ENCODE measurements at regions not wholly inside any gene's neighbourhood (a gene's known extent, or its start where the extent isn't known, plus 50 kb on each side); places are given as distances from the start of the nearest gene placed in this dataset.

GRCh38 chr3:25354071-25354470 is 74.0 kb upstream of the RARB start:
- no peak overlapping the region for H3K9ac ChIP-seq (replicated peaks in 1 of 4; ENCODE audit: extremely low read depth in 1 of 4, low read depth in 3 of 4, low read length in 3 of 4)
- FAIRE-seq (no peak), DNase-seq (ENCODE audit: low read depth in 1 of 2, low spot score in 2 of 2) (no peak)
- no peaks in the 10 kb centered on the region for H3K23me2 ChIP-seq (ENCODE audit: low read depth, low read length)
- ChIA-PET CTCF (ENCODE audit: partially characterized antibody) (interaction anchor here (1.6 kb wide), 1 partner anchor 8 kb away, joined by 4 read pairs; no protein-coding TSS in a partner anchor), POLR2A (ENCODE audit: partially characterized antibody) (no interaction called here)
- no peaks in the 10 kb centered on the region for H3K27me3 ChIP-seq (replicated peaks in 1 of 4; ENCODE audit: control insufficient read depth in 3 of 4, extremely low read depth in 1 of 4, insufficient read depth in 3 of 4, low read length in 3 of 4)
- H3K56ac ChIP-seq (replicated peaks; ENCODE audit: insufficient read length, low read depth, low read length): no peak overlapping the region
- no peak overlapping the region for H3K27ac ChIP-seq (ENCODE audit: low read depth, low read length)
- H4K8ac ChIP-seq (ENCODE audit: extremely low read depth, insufficient read depth, low read length): no peak overlapping the region
- H3K4ac ChIP-seq (replicated peaks; ENCODE audit: insufficient read length, low read depth, low read length): no peak overlapping the region
- H2BK20ac ChIP-seq (ENCODE audit: low read length): no peak overlapping the region
- no peak overlapping the region for H3K4me2 ChIP-seq (ENCODE audit: insufficient read depth in 1 of 2, low read depth in 2 of 2, low read length in 2 of 2)
- no peaks in the 10 kb centered on the region for H3K9me3 ChIP-seq (ENCODE audit: insufficient read depth in 2 of 2, low read depth in 1 of 2, low read length in 1 of 2)
- no peaks in the 10 kb centered on the region for H3K79me1 ChIP-seq (ENCODE audit: low read depth, low read length)
- H4K5ac ChIP-seq (ENCODE audit: insufficient read length, low read depth, low read length): no peak overlapping the region
- no peak overlapping the region for H3K18ac ChIP-seq (ENCODE audit: extremely low read depth, low read length)
- no peak overlapping the region for H2AFZ ChIP-seq (ENCODE audit: low read length)
- H2BK5ac ChIP-seq (ENCODE audit: low read depth, low read length): no peak overlapping the region
- no peaks in the 10 kb centered on the region for H4K20me1 ChIP-seq (replicated peaks in 1 of 2; ENCODE audit: control insufficient read depth in 1 of 2, insufficient read depth in 2 of 2, low read length in 2 of 2)
- H3K23ac ChIP-seq (ENCODE audit: insufficient read length): no peak overlapping the region
- H3K36me3 ChIP-seq (ENCODE audit: control insufficient read depth in 2 of 4, insufficient read depth in 4 of 4, low read length in 3 of 4): no peaks in the 10 kb centered on the region
- H2AK5ac ChIP-seq (ENCODE audit: low read depth, low read length): no peak overlapping the region
- H3K4me1 ChIP-seq (replicated peaks in 1 of 4; ENCODE audit: control insufficient read depth in 3 of 4, insufficient read depth in 4 of 4, low read length in 3 of 4): no peaks in the 10 kb centered on the region
- H2BK15ac ChIP-seq (ENCODE audit: low read length): no peak overlapping the region
- H2BK12ac ChIP-seq (ENCODE audit: low read depth, low read length): no peak overlapping the region
- no peaks in the 10 kb centered on the region for H3K79me2 ChIP-seq (ENCODE audit: control insufficient read depth in 1 of 2, insufficient read depth in 2 of 2, low read length in 2 of 2)
- no peak overlapping the region for H2BK120ac ChIP-seq (replicated peaks; ENCODE audit: low read depth, low read length)
- no peak overlapping the region for H4K91ac ChIP-seq (replicated peaks; ENCODE audit: insufficient read length, low read length)
- no peak overlapping the region for H3K4me3 ChIP-seq (ENCODE audit: extremely low read depth in 1 of 4, insufficient read depth in 2 of 4, low read depth in 3 of 4, low read length in 4 of 4)
- WGBS, 2 experiments (ENCODE audit: extremely low coverage in 1 of 2, insufficient coverage in 1 of 2, insufficient read length in 1 of 2, insufficient replicate concordance in 2 of 2, low coverage in 1 of 2, low lambda C conversion rate in 2 of 2, missing lambda C conversion rate in 1 of 2): 93% methylated on average over 3 of the region's 3 CpGs; no CpG with 5 or more reads in 1 of the 2 experiments
- H3K14ac ChIP-seq (ENCODE audit: insufficient read length): no peak overlapping the region
- TF ChIP-seq TEAD4 (IDR thresholded peaks at IDR 0.05; ENCODE audit: low read depth, low read length): no peak
- TF ChIP-seq JUND (IDR thresholded peaks at IDR 0.05; ENCODE audit: low read length): no peak
- no peak for TF ChIP-seq RXRA (IDR thresholded peaks at IDR 0.05; ENCODE audit: insufficient read depth, low read depth, low read length)
- TF ChIP-seq CTBP2 (IDR thresholded peaks at IDR 0.05; ENCODE audit: borderline replicate concordance, insufficient read depth, insufficient read length, low read length): no peak
- TF ChIP-seq EGR1 (IDR thresholded peaks at IDR 0.05; ENCODE audit: borderline replicate concordance, low read depth, low read length): no peak
- TF ChIP-seq TCF12 (IDR thresholded peaks at IDR 0.05; ENCODE audit: low read depth, low read length): no peak
- no peak for TF ChIP-seq SIN3A (conservative IDR thresholded peaks at IDR 0.05 in 1 of 2, IDR thresholded peaks at IDR 0.05 in 1 of 2; ENCODE audit: low read depth in 1 of 2, low read length in 2 of 2)
- TF ChIP-seq KDM1A (IDR thresholded peaks at IDR 0.05; ENCODE audit: borderline replicate concordance, low read length): no peak
- TF ChIP-seq, protein P1, sequence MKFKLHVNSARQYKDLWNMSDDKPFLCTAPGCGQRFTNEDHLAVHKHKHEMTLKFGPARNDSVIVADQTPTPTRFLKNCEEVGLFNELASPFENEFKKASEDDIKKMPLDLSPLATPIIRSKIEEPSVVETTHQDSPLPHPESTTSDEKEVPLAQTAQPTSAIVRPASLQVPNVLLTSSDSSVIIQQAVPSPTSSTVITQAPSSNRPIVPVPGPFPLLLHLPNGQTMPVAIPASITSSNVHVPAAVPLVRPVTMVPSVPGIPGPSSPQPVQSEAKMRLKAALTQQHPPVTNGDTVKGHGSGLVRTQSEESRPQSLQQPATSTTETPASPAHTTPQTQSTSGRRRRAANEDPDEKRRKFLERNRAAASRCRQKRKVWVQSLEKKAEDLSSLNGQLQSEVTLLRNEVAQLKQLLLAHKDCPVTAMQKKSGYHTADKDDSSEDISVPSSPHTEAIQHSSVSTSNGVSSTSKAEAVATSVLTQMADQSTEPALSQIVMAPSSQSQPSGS (IDR thresholded peaks at IDR 0.05; ENCODE audit: low read length): no peak

Measured in H1 (cell line).